H1 (cell line): ENCODE measurements at regions not wholly inside any gene's neighbourhood (a gene's known extent, or its start where the extent isn't known, plus 50 kb on each side); places are given as distances from the start of the nearest gene placed in this dataset.

Experiments
- CTCF ChIA-PET: fragments of 300-600 bp; sonication (Branson Sonifier 250); formaldehyde crosslinking; loops from one replicate; lab custom pipeline; 2021; ENCODE audit not compliant: partially characterized antibody; lab: Charles Lee
- POLR2A ChIA-PET: fragments of 300-600 bp; sonication (Branson Sonifier 250); formaldehyde crosslinking; loops from one replicate; lab custom pipeline; 2021; ENCODE audit warnings: inconsistent platforms; ENCODE audit not compliant: partially characterized antibody; lab: Charles Lee
- DNase-seq, 2 experiments: peaks; one replicate each; pipeline versions ENCODE4 v3.0.0 to v3.0.0-alpha.2; 2010 to 2022; ENCODE audit warnings: low spot score in 2 of 2, low read depth in 1 of 2, mixed read lengths in 1 of 2
- FAIRE-seq: peaks from 2 replicates; lab custom pipeline; 2011; peaks lifted over from hg19 to GRCh38; lab: Jason Lieb, UNC
- H2AFZ ChIP-seq: 2 replicates; pipeline ENCODE4 v1.8.1; 2012; ENCODE audit warnings: low read length, inconsistent platforms
- H2AK5ac ChIP-seq: 2 replicates; pipeline ENCODE4 v1.6.1; 2013; ENCODE audit warnings: low read depth, low read length
- H2BK120ac ChIP-seq: replicated peaks from 2 replicates; pipeline ENCODE3; 2013; ENCODE audit warnings: low read depth, low read length, inconsistent platforms
- H2BK12ac ChIP-seq: 2 replicates; pipeline ENCODE4 v1.6.1; 2013; ENCODE audit warnings: low read depth, low read length
- H2BK15ac ChIP-seq: 2 replicates; pipeline ENCODE4 v1.6.1; 2013; ENCODE audit warnings: low read length
- H2BK20ac ChIP-seq: 2 replicates; pipeline ENCODE4 v1.6.1; 2013; ENCODE audit warnings: low read length
- H2BK5ac ChIP-seq: 2 replicates; pipeline ENCODE4 v1.6.1; 2013; ENCODE audit warnings: low read depth, low read length
- H3K14ac ChIP-seq: 2 replicates; pipeline ENCODE4 v1.6.1; 2013; ENCODE audit warnings: inconsistent platforms; ENCODE audit not compliant: insufficient read length
- H3K18ac ChIP-seq: 2 replicates; pipeline ENCODE4 v1.6.1; 2013; ENCODE audit warnings: low read length; ENCODE audit errors: extremely low read depth
- H3K23ac ChIP-seq: 2 replicates; pipeline ENCODE4 v1.6.1; 2013; ENCODE audit warnings: inconsistent platforms; ENCODE audit not compliant: insufficient read length
- H3K23me2 ChIP-seq: 2 replicates; pipeline ENCODE4 v1.6.1; 2013; ENCODE audit warnings: low read depth, low read length
- H3K27ac ChIP-seq: 2 replicates; pipeline ENCODE4 v1.6.1; 2011; ENCODE audit warnings: low read depth, low read length, inconsistent platforms
- H3K27me3 ChIP-seq, 4 experiments: replicated peaks in 1 of 4; 1 replicate in 1 of 4; 2 replicates in 3 of 4; pipeline versions ENCODE4 v1.6.1 to v1.8.1; 2011 to 2013; ENCODE audit warnings: low read length in 3 of 4, mild to moderate bottlenecking in 3 of 4, inconsistent platforms in 2 of 4, mixed read lengths in 2 of 4, moderate library complexity in 1 of 4; ENCODE audit not compliant: control insufficient read depth in 3 of 4, insufficient read depth in 3 of 4; ENCODE audit errors: extremely low read depth in 1 of 4
- H3K36me3 ChIP-seq, 4 experiments: 2 replicates each; pipeline versions ENCODE4 v1.6.1 to v1.8.1; 2011 to 2013; ENCODE audit warnings: mild to moderate bottlenecking in 4 of 4, low read length in 3 of 4, moderate library complexity in 2 of 4, control low read depth in 1 of 4, inconsistent platforms in 1 of 4; ENCODE audit not compliant: insufficient read depth in 4 of 4, control insufficient read depth in 2 of 4
- H3K4ac ChIP-seq: replicated peaks from 2 replicates; pipeline ENCODE3; 2013; ENCODE audit warnings: low read length, low read depth, mixed read lengths, inconsistent platforms; ENCODE audit not compliant: insufficient read length
- H3K4me1 ChIP-seq, 4 experiments: replicated peaks in 1 of 4; 1 replicate in 1 of 4; 2 replicates in 3 of 4; pipeline versions ENCODE4 v1.6.1 to v1.8.1; 2011 to 2013; ENCODE audit warnings: low read length in 3 of 4, inconsistent platforms in 2 of 4, mixed read lengths in 1 of 4; ENCODE audit not compliant: insufficient read depth in 4 of 4, control insufficient read depth in 3 of 4
- H3K4me2 ChIP-seq, 2 experiments: 2 replicates each; pipeline versions ENCODE4 v1.6.1 to v1.8.1; 2011 to 2013; ENCODE audit warnings: low read depth in 2 of 2, low read length in 2 of 2, control low read depth in 1 of 2, inconsistent platforms in 1 of 2, mild to moderate bottlenecking in 1 of 2; ENCODE audit not compliant: insufficient read depth in 1 of 2
- H3K4me3 ChIP-seq, 4 experiments: fragments of 200-600, 300-600 bp in 1 of 4; sonication (generic), shearing (Covaris generic), sonication (Bioruptor Twin) in 1 of 4; 2 replicates each; pipeline versions ENCODE4 v1.5.1 to v1.8.1; 2011 to 2016; ENCODE audit warnings: low read length in 4 of 4, low read depth in 3 of 4, control low read depth in 2 of 4, inconsistent platforms in 2 of 4, mild to moderate bottlenecking in 2 of 4, mixed read lengths in 1 of 4, moderate library complexity in 1 of 4; ENCODE audit not compliant: insufficient read depth in 2 of 4; ENCODE audit errors: extremely low read depth in 1 of 4
- H3K56ac ChIP-seq: replicated peaks from 2 replicates; pipeline ENCODE3; 2013; ENCODE audit warnings: low read depth, mild to moderate bottlenecking, mixed read lengths, low read length, inconsistent platforms; ENCODE audit not compliant: insufficient read length
- H3K79me1 ChIP-seq: 2 replicates; pipeline ENCODE4 v1.6.1; 2013; ENCODE audit warnings: low read depth, low read length, control low read depth
- H3K79me2 ChIP-seq, 2 experiments: 2 replicates each; pipeline versions ENCODE4 v1.6.1 to v1.8.1; 2012 to 2013; ENCODE audit warnings: low read length in 2 of 2, mild to moderate bottlenecking in 2 of 2, inconsistent platforms in 1 of 2; ENCODE audit not compliant: insufficient read depth in 2 of 2, control insufficient read depth in 1 of 2
- H3K9ac ChIP-seq, 4 experiments: replicated peaks in 1 of 4; 1 replicate in 1 of 4; 2 replicates in 3 of 4; pipeline versions ENCODE4 v1.6.1 to v1.8.1; 2011 to 2013; ENCODE audit warnings: low read depth in 3 of 4, low read length in 3 of 4, control low read depth in 2 of 4, mild to moderate bottlenecking in 2 of 4, moderate library complexity in 2 of 4, inconsistent platforms in 1 of 4; ENCODE audit errors: extremely low read depth in 1 of 4
- H3K9me3 ChIP-seq, 2 experiments: 2 replicates each; pipeline versions ENCODE4 v1.6.1 to v1.8.1; 2012 to 2013; ENCODE audit warnings: mild to moderate bottlenecking in 2 of 2, moderate library complexity in 2 of 2, control low read depth in 1 of 2, inconsistent platforms in 1 of 2, low read depth in 1 of 2, low read length in 1 of 2, mixed read lengths in 1 of 2; ENCODE audit not compliant: insufficient read depth in 2 of 2
- H4K20me1 ChIP-seq, 2 experiments: replicated peaks in 1 of 2; 2 replicates each; pipeline versions ENCODE3 to v1.8.1; 2011 to 2013; ENCODE audit warnings: inconsistent platforms in 2 of 2, low read length in 2 of 2, mild to moderate bottlenecking in 1 of 2; ENCODE audit not compliant: insufficient read depth in 2 of 2, control insufficient read depth in 1 of 2
- H4K5ac ChIP-seq: 2 replicates; pipeline ENCODE4 v1.6.1; 2013; ENCODE audit warnings: low read length, low read depth, mixed read lengths, inconsistent platforms; ENCODE audit not compliant: insufficient read length
- H4K8ac ChIP-seq: 2 replicates; pipeline ENCODE4 v1.8.0; 2013; ENCODE audit warnings: mild to moderate bottlenecking, moderate library complexity, low read length, inconsistent platforms; ENCODE audit not compliant: insufficient read depth; ENCODE audit errors: extremely low read depth
- H4K91ac ChIP-seq: replicated peaks from 2 replicates; pipeline ENCODE3; 2013; ENCODE audit warnings: low read length, mixed read lengths, inconsistent platforms; ENCODE audit not compliant: insufficient read length
- BACH1 ChIP-seq: IDR thresholded peaks from 2 replicates; pipeline ENCODE4 v1.6.1; 2012; ENCODE audit warnings: low read length, improper control_type of control experiment
- POLR2AphosphoS5 ChIP-seq: IDR thresholded peaks from 2 replicates; pipeline ENCODE4 v1.6.1; 2011; ENCODE audit warnings: low read depth, low read length
- RFX5 ChIP-seq: IDR thresholded peaks from 2 replicates; pipeline ENCODE4 v1.6.1; 2011; ENCODE audit warnings: low read depth, low read length, improper control_type of control experiment, borderline replicate concordance
- SRF ChIP-seq: IDR thresholded peaks from 2 replicates; pipeline ENCODE4 v1.6.1; 2011; ENCODE audit warnings: mild to moderate bottlenecking, low read depth, low read length, moderate library complexity
- TBP ChIP-seq: IDR thresholded peaks from 2 replicates; pipeline ENCODE4 v1.6.1; 2011; ENCODE audit warnings: low read depth, low read length, improper control_type of control experiment
- WGBS, 2 experiments: shearing (Covaris generic) in 1 of 2; methylation state at CpG; one replicate each; pipeline versions ENCODE4 v1.1.6 to v1.1.7; 2013 to 2015; ENCODE audit warnings: low lambda C conversion rate in 2 of 2, mixed read lengths in 2 of 2, inconsistent platforms in 1 of 2, low coverage in 1 of 2, missing lambda C conversion rate in 1 of 2; ENCODE audit not compliant: insufficient replicate concordance in 2 of 2, insufficient coverage in 1 of 2, insufficient read length in 1 of 2; ENCODE audit errors: extremely low coverage in 1 of 2, missing lambda C conversion rate in 1 of 2; 5-methylcytosine and 5-hydroxymethylcytosine counted together

DNA sequence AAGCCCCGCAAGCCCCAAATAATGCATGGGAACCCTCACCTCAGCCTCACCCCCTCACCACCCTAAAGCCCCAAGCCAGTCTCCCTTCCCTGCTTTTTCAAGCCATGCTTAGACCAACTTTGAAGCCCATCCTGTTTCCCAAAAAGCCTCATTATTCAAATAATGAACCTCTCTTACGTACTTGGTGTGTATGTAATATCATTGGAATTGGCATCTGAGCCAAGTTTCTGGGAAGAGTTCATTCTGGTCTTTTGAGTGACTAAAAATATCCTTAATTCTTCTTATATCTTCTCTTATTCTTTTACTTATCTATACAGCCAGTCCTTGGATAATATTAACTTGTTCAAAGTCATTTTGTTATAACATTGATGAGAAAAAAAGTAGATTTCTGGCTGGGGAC lies 875.8 kb upstream of the SLIT2 start:
- Histone ChIP-seq H3K56ac (no peak overlapping the region), H3K18ac (no peak overlapping the region), H3K9me3 (no peaks in the 10 kb centered on the region), H3K4me2 (no peak overlapping the region), H2AFZ (no peak overlapping the region), H3K4me3 (no peak overlapping the region), H2AK5ac (no peak overlapping the region), H3K9ac (no peak overlapping the region), H3K79me1 (no peaks in the 10 kb centered on the region), H4K91ac (no peak overlapping the region)
- POLR2A ChIA-PET: no interaction called here
- no peak for DNase-seq
- TF ChIP-seq TBP (no peak), BACH1 (no peak), POLR2AphosphoS5 (no peak), RFX5 (no peak), SRF (no peak)
- TF ChIP-seq, all 59 proteins: peak for 0
- Histone ChIP-seq H2BK120ac (no peak overlapping the region), H3K4me1 (no peaks in the 10 kb centered on the region), H4K5ac (no peak overlapping the region), H3K36me3 (no peaks in the 10 kb centered on the region), H3K27ac (no peak overlapping the region), H3K23me2 (no peaks in the 10 kb centered on the region), H4K20me1 (no peaks in the 10 kb centered on the region), H3K79me2 (no peaks in the 10 kb centered on the region), H4K8ac (no peak overlapping the region), H2BK5ac (no peak overlapping the region), H2BK15ac (no peak overlapping the region), H3K4ac (no peak overlapping the region), H3K23ac (no peak overlapping the region), H3K14ac (no peak overlapping the region), H2BK20ac (no peak overlapping the region), H2BK12ac (no peak overlapping the region), H3K27me3 (no peaks in the 10 kb centered on the region)
- no peak for FAIRE-seq
- 88% methylated on average over 2 of the region's 2 CpGs; no CpG with 5 or more reads in 1 of the 2 experiments for WGBS, 2 experiments
- CTCF ChIA-PET: no interaction called here
